ENCODE measurements at regions not wholly inside any gene's neighbourhood (a gene's known extent, or its start where the extent isn't known, plus 50 kb on each side); places are given as distances from the start of the nearest gene placed in this dataset.

GRCh38 chr6:14040042-14040441 is 77.5 kb upstream of the CD83 start:
- no peak for TF ChIP-seq OSR1 (CRISPR knock-in tag; IDR thresholded peaks at IDR 0.05)
- TF ChIP-seq ARNTL (CRISPR knock-in tag; IDR thresholded peaks at IDR 0.05; ENCODE audit: borderline replicate concordance, low read depth) = no peak
- no peak for TF ChIP-seq CSRNP3 (CRISPR knock-in tag; IDR thresholded peaks at IDR 0.05)
- no peak for TF ChIP-seq CSDC2 (CRISPR knock-in tag; IDR thresholded peaks at IDR 0.05)
- TF ChIP-seq ZNF70 (CRISPR knock-in tag; IDR thresholded peaks at IDR 0.05) = no peak
- no peak for TF ChIP-seq GLIS3 (CRISPR knock-in tag; IDR thresholded peaks at IDR 0.05)
- TF ChIP-seq RARB (CRISPR knock-in tag; IDR thresholded peaks at IDR 0.05) = no peak
- TF ChIP-seq PATZ1 (CRISPR knock-in tag; IDR thresholded peaks at IDR 0.05; ENCODE audit: borderline replicate concordance) = no peak
- no peak for TF ChIP-seq SNAI2 (CRISPR knock-in tag; IDR thresholded peaks at IDR 0.05)
- TF ChIP-seq TCF4 (CRISPR knock-in tag; IDR thresholded peaks at IDR 0.05; ENCODE audit: borderline replicate concordance) = no peak
- no peak for TF ChIP-seq TOX (CRISPR knock-in tag; IDR thresholded peaks at IDR 0.05; ENCODE audit: borderline replicate concordance)
- no peak for TF ChIP-seq TSHZ2 (CRISPR knock-in tag; IDR thresholded peaks at IDR 0.05)
- no peak for TF ChIP-seq ZNF565 (CRISPR knock-in tag; conservative IDR thresholded peaks at IDR 0.05; ENCODE audit: low read depth)
- no peak for TF ChIP-seq ZC3H10 (CRISPR knock-in tag; IDR thresholded peaks at IDR 0.05)
- ATAC-seq = no peak

DNA sequence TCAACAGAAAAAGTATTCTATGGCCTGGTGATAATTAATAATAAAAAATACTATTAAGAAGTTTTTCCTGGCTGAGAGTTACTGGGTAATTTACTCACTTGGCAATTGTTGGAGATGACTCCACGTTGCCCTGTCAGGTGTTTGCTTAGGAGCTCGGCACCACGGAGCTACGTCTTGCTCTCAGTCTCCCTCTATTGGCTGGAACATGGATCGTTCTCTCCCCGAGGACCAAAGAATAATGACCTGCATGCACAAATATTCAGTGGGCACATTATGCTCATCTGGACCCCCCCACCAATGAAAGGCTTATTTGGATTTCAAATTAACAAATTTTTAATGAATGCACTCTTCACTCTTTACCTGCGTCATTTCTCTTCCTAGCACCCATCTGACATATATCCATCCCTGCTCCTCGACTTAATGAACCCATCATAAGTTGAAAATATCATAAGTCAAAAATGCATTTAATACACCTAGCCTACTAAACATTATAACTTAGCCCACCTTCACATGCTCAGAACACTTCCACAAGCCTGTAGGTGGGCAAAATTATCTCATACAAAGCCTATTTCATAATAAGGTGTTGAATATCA is 71.0 kb upstream of the CD83 start:
- peak; percentile 93 for TF ChIP-seq ZFP3 (CRISPR knock-in tag; IDR thresholded peaks at IDR 0.05)
- TF ChIP-seq, protein P1, sequence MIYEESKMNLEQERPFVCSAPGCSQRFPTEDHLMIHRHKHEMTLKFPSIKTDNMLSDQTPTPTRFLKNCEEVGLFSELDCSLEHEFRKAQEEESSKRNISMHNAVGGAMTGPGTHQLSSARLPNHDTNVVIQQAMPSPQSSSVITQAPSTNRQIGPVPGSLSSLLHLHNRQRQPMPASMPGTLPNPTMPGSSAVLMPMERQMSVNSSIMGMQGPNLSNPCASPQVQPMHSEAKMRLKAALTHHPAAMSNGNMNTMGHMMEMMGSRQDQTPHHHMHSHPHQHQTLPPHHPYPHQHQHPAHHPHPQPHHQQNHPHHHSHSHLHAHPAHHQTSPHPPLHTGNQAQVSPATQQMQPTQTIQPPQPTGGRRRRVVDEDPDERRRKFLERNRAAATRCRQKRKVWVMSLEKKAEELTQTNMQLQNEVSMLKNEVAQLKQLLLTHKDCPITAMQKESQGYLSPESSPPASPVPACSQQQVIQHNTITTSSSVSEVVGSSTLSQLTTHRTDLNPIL (CRISPR knock-in tag; IDR thresholded peaks at IDR 0.05; ENCODE audit: low read depth) = no peak
- ATAC-seq = peak; percentile 95

DNA sequence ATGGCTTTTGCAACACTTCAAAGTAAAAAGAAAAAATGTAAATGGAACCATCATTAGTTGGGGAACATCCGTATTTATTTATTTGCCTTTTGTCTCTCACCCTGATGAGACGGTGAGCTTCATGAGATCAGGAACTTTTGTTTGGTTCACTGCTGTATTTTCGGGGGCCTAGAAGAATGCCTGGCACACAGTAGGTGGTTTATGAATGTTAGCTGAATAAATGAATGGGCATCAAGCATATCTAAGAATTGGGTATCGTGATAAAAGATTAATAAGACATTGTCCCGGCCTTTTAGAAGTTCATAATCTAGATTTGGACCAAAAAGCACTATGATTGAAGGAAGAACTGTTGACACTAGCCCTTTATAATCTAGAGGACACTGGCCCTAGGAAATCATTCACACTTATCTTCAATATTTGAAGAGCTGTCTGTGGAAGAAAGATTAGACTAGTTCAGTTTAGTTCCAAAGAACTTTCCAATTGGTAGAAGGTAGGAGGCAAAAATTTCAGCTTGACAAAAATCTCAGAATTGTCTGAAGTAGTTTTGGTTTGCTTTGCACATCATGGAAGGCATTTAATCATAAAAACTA is 70.3 kb upstream of the CD83 start:
- no peak for ATAC-seq
- TF ChIP-seq CSDC2 (CRISPR knock-in tag; IDR thresholded peaks at IDR 0.05) = no peak
- TF ChIP-seq SNAI2 (CRISPR knock-in tag; IDR thresholded peaks at IDR 0.05) = no peak
- TF ChIP-seq GLIS3 (CRISPR knock-in tag; IDR thresholded peaks at IDR 0.05) = no peak
- no peak for TF ChIP-seq ZC3H10 (CRISPR knock-in tag; IDR thresholded peaks at IDR 0.05)
- TF ChIP-seq OSR1 (CRISPR knock-in tag; IDR thresholded peaks at IDR 0.05) = no peak
- TF ChIP-seq TCF4 (CRISPR knock-in tag; IDR thresholded peaks at IDR 0.05; ENCODE audit: borderline replicate concordance) = no peak
- no peak for TF ChIP-seq CSRNP3 (CRISPR knock-in tag; IDR thresholded peaks at IDR 0.05)
- TF ChIP-seq TOX (CRISPR knock-in tag; IDR thresholded peaks at IDR 0.05; ENCODE audit: borderline replicate concordance) = no peak
- no peak for TF ChIP-seq ZNF70 (CRISPR knock-in tag; IDR thresholded peaks at IDR 0.05)
- TF ChIP-seq RARB (CRISPR knock-in tag; IDR thresholded peaks at IDR 0.05) = no peak

- no peak for ATAC-seq
- TF ChIP-seq, protein P2, sequence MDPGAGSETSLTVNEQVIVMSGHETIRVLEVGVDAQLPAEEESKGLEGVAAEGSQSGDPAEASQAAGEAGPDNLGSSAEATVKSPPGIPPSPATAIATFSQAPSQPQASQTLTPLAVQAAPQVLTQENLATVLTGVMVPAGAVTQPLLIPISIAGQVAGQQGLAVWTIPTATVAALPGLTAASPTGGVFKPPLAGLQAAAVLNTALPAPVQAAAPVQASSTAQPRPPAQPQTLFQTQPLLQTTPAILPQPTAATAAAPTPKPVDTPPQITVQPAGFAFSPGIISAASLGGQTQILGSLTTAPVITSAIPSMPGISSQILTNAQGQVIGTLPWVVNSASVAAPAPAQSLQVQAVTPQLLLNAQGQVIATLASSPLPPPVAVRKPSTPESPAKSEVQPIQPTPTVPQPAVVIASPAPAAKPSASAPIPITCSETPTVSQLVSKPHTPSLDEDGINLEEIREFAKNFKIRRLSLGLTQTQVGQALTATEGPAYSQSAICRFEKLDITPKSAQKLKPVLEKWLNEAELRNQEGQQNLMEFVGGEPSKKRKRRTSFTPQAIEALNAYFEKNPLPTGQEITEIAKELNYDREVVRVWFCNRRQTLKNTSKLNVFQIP (CRISPR knock-in tag; IDR thresholded peaks at IDR 0.05; ENCODE audit: borderline replicate concordance, low read depth) = no peak
- TF ChIP-seq PPARA (CRISPR knock-in tag; IDR thresholded peaks at IDR 0.05; ENCODE audit: borderline replicate concordance) (no peak), ZC3H10 (CRISPR knock-in tag; IDR thresholded peaks at IDR 0.05) (no peak), CSDC2 (CRISPR knock-in tag; IDR thresholded peaks at IDR 0.05) (no peak), PATZ1 (CRISPR knock-in tag; IDR thresholded peaks at IDR 0.05; ENCODE audit: borderline replicate concordance) (no peak), ARNTL (CRISPR knock-in tag; IDR thresholded peaks at IDR 0.05; ENCODE audit: borderline replicate concordance, low read depth) (no peak), ESRRG (CRISPR knock-in tag; IDR thresholded peaks at IDR 0.05) (no peak), TCF4 (CRISPR knock-in tag; IDR thresholded peaks at IDR 0.05; ENCODE audit: borderline replicate concordance) (no peak), SNAI2 (CRISPR knock-in tag; IDR thresholded peaks at IDR 0.05) (no peak), ZFP3 (CRISPR knock-in tag; IDR thresholded peaks at IDR 0.05) (no peak)
- TF ChIP-seq, protein P1 (CRISPR knock-in tag; IDR thresholded peaks at IDR 0.05; ENCODE audit: low read depth) = no peak
Measured at GRCh38 chr6:14048837-14049236, 68.7 kb upstream of the CD83 start.

Measured in SK-N-SH treated with all-trans-retinoic acid at 6 μM for 48 hours (cell line).